A172 (cell line): ENCODE measurements at regions not wholly inside any gene's neighbourhood (a gene's known extent, or its start where the extent isn't known, plus 50 kb on each side); places are given as distances from the start of the nearest gene placed in this dataset.
"Not testable (repeated sequence)": the region's sequence is repeated elsewhere in the genome, so short reads cannot be mapped to it uniquely, and the experiment has no call there.

ENCODE experiments used
- DNase-seq: peaks from one replicate; pipeline ENCODE4 v3.0.0-alpha.2; 2015; ENCODE audit warnings: low spot score

- DNase-seq, result no peak
Observed at GRCh38 chr14:85125291-85125670, 404.7 kb upstream of the FLRT2 start.

DNA sequence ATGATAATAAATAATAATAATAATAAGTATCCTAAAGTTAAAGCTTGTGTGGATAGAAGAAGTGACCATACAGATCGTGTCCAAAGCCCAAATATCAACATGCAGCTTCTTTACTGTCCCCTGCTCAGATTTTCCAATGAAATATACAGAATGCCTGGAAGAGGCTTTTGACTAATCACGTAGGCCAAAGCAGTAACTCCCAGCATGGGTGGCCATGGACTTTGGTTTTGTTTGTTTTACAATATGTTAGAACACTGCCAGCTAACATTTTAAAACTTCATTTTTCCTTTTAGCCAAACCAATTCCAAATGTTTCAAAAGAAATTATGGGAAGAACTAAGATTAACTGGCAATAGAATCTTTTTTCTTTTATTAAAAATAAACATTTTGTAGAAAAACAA, 400.0 kb upstream of the FLRT2 start:
- DNase-seq, result no peak

GRCh38 chr14:85131226-85131922, 398.6 kb upstream of the FLRT2 start:
- no peak for DNase-seq

- DNase-seq, result no peak
Observed at GRCh38 chr14:85142982-85143381, 387.0 kb upstream of the FLRT2 start.

DNA sequence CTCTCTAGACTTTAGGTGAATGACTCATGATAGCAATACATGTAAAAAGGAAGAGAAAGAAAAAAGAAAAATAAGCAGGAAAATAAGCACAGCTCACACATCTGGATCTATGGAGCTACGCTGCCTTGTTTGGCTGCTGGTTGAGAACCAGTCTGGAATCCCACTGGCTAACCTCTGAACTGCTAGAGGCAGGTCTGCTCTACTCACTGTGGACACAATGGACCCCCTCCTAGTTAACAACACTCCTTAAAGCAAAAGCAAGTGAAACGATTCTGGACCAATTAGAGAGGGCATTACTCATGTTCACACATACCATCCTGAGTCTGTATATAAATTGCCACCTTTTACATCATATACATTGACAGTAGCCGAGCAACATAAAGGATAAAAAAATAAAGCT, 383.2 kb upstream of the FLRT2 start:
- no peak for DNase-seq

- no peak for DNase-seq
Observed at GRCh38 chr14:85150166-85150565, 379.8 kb upstream of the FLRT2 start.

DNA sequence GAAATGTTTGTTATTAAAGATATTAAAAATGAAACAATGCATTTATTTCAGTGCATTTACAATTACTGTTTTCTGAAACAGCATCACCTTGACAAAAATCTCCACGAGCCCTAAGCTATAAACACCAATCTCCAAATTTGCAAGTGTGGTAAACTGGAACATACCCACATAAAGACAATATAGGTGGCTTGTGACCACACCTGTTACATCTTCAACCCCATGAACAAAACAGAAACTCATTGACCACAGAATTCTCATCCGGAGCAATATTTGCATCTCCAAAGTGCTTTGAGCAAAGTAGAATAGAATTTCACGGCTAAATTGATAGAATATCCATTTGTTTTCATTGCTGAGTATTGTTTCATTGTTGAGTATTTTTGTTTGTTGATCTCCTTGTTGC, 375.2 kb upstream of the FLRT2 start:
- DNase-seq, result no peak

DNA sequence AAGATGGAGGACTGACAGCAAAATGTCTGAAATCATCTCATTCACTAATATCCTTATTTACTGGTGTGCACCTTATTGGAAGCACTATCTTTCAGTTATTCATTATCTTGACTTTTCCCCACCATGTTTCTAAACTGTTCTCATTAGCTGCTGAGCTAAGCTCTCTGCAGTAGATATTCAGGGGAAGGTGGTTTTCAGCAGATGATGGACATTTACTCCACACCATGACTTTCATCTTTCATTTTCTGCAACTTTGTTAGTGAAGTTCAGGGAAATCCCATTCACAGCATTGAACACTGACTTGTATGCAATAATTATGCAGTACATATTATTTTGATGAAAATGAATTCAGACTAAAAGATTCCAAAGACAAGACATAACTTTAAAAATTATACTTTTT, 373.6 kb upstream of the FLRT2 start:
- DNase-seq, result no peak

DNA sequence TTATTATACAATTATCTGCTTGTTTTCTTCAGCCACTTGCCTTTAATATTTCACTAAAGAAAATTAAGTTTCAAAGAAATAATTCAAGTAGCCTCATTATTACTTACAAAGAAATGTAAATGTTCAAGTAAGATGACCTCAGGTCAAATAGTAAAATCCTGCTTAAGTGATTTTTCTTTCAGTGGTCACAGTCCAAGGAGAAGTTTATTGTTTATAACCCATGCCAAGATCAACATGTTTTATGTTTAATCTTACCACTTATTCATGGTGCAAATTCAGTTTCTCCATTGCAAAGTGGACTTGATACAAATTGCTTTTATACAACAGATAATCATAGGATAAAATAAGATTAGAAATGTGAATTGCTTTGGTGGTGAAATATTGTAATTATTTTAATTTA, 370.2 kb upstream of the FLRT2 start:
- no peak for DNase-seq

GRCh38 chr14:85165094-85165493, 364.9 kb upstream of the FLRT2 start:
- DNase-seq, result no peak

DNA sequence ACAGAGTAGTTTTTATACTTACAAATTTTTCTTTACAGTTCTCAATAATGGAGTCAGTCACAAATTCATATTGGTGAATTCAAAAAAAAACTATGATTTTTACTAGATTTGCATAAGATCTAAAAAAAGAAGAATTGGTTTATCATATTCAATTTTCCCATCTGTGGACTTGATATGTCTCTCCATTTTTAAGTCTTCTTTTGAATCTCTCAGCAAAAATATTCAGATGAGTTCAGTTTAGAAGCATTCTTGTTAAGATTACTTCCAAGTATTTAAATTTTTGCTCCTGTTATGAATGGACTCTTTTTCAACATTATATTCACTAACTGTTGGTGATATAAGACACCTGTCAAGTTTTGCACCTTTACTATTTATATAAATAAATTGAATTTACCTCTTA, 360.6 kb upstream of the FLRT2 start:
- DNase-seq, result no peak

GRCh38 chr14:85172290-85172689, 357.7 kb upstream of the FLRT2 start:
- no peak for DNase-seq

- no peak for DNase-seq
Observed at GRCh38 chr14:85172889-85173477, 357.0 kb upstream of the FLRT2 start.

- no peak for DNase-seq
Observed at GRCh38 chr14:85175556-85175955, 354.4 kb upstream of the FLRT2 start.

- DNase-seq, result no peak
Observed at GRCh38 chr14:85178864-85179263, 351.1 kb upstream of the FLRT2 start.

DNA sequence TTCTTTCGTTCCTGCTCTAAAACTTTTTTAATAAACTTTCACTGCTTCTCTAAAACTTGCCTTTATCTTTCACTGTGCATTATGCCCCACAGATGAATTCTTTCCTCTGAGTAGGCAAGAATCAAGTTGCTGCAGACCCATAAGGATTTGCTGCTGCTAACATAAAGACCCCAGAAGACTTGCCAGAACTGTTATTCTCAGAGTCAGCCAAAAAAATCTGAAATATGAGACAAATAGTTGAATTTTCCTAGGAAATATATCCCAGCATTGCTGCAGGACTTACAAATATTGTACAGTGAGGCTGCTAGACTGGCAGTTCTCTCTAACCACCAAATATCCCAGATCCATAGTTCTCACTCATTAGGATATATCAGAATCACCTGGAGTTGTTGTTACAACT, 349.1 kb upstream of the FLRT2 start:
- DNase-seq, result no peak

GRCh38 chr14:85182282-85182681, 347.7 kb upstream of the FLRT2 start:
- no peak for DNase-seq

- DNase-seq, result no peak
Observed at GRCh38 chr14:85186082-85186481, 343.9 kb upstream of the FLRT2 start.

DNA sequence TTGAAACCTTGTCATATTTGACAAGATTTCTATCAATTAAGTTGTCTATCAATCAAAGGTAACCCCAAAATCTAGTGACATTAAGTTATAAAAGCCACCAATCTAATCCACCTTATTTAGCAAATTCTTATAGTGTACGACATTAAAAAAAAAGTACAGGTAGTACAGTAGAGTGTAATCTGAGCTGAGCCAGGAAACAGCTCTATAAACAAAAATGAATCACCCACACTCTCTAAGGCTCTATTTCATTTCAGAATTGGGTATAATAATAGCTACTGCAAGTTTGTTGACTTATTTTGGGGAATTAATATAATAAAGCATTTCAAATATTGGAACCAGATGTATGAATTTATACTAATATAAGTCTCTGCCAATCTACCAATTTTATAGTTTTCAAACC, 342.4 kb upstream of the FLRT2 start:
- DNase-seq, result no peak

DNA sequence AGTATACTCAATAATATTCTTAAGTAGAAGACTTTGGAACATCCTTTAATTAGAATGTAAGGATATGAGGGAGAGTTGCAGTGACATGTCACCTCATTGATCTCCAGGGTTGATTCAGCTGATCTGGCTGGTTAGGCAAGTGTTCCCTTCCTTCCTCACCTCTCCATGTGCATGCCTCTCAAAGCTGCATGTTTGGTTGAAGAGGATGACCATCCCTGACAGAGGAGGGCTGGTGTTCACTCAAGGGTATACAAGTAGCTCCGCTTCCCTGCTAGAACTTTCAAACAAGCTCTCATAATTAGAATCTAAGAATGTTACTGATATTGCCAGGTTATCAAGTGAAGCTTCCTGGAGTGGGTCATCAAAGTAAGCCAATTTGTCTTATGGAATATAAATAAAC, 341.1 kb upstream of the FLRT2 start:
- DNase-seq, result no peak

DNA sequence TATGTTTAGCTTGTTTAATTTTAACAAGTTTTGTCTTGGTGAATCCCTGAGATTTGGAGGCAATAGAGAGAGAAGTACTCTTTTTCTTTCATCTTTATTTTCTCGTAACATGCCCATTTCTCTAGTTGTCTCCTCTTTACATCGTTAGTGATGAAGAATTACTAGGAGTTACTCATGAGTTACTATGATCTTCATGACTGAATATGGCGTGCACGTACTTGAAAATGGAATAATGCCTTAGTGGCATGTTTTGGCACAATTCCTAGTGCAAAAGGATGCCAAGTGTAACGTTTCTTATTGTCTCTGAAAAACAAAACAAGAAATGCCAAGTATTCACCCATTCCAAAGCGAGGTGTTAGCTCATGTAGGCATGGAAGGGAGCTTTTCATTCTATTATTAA, 340.7 kb upstream of the FLRT2 start:
- not testable (repeated sequence) for DNase-seq

DNA sequence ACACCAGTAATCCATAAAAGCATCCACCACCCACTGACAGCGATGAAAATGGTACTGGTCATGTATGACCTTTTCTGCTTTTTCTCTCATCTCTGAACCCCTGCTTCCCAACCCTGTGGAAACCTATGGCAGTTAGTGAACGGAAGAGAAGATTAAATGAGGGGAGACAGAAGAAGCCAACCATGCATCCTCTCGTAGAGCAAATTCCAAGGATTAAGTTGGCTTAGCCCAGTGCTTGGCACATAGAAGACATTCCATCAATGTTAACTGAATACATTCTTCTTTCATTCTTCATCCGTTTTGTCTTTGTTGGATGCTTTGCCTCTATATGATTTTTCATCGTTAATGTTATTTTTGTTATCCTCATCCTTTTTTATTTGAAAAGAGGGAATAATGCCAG, 339.7 kb upstream of the FLRT2 start:
- no peak for DNase-seq

DNA sequence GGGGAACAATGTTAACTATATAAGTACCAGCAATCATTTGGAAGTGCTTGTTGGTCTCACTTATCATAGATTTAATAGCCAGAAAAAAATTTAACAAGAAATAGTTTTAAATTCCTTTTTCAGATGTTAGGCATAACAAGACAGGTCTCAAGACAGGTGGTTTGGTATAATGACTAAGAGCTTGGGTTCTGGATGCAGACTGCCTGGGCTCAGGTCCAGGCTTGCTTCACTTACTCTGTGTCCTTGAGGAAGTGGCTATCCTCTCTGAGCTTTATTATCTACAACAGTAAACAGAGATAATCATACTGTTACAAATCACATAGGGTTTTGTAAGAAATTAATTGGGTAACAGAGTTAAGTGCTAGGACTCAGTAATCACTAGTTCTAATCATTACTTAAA, 338.0 kb upstream of the FLRT2 start:
- no peak for DNase-seq

GRCh38 chr14:85195872-85196477, 334.0 kb upstream of the FLRT2 start:
- DNase-seq, result peak; percentile 1
